ENCODE measurements at regions not wholly inside any gene's neighbourhood (a gene's known extent, or its start where the extent isn't known, plus 50 kb on each side); places are given as distances from the start of the nearest gene placed in this dataset.

GRCh38 chr4:130628531-130628930 is 1532.6 kb downstream of the C4orf33 start:
- Histone ChIP-seq H3K27me3 (ENCODE audit: control insufficient read depth in 3 of 3, insufficient read depth in 3 of 3, low read length in 2 of 3) (peaks cover 0 to 6% (median 2%) of the 10 kb centered on the region in 3 donors), H3K9me3 (ENCODE audit: control insufficient read depth in 4 of 4, insufficient read depth in 3 of 4, low read length in 3 of 4) (peaks cover 0 to 3% (median 0%) of the 10 kb centered on the region in 4 donors), H3K9ac (ENCODE audit: insufficient read depth in 1 of 2, low read length in 2 of 2) (no peak overlapping the region), H3K36me3 (ENCODE audit: control insufficient read depth in 4 of 4, insufficient read depth in 4 of 4, low read length in 4 of 4) (no peaks in the 10 kb centered on the region), H3K4me3 (no peak overlapping the region), H3K27ac (ENCODE audit: low read depth in 1 of 2, low read length in 1 of 2) (no peak overlapping the region), H3K4me1 (ENCODE audit: control insufficient read depth in 5 of 5, insufficient read depth in 5 of 5, low read length in 5 of 5) (peaks cover 0 to 2% (median 0%) of the 10 kb centered on the region in 5 donors)
- ATAC-seq (ENCODE audit: insufficient read depth, low FRiP score) (no peak), DNase-seq (peak in 2 of 3 donors; percentile 73 to 74)
- WGBS, 2 donors, result 72 to 87% methylated on average over 2 of the region's 2 CpGs
- no peak for TF ChIP-seq CTCF (IDR thresholded peaks at IDR 0.05; ENCODE audit: control extremely low read depth, extremely low read depth)

GRCh38 chr4:130632731-130633604 is 1537.0 kb downstream of the C4orf33 start:
- no peaks in the 10 kb centered on the region for H3K36me3 ChIP-seq (ENCODE audit: control insufficient read depth in 4 of 4, insufficient read depth in 4 of 4, low read length in 4 of 4)
- H3K27ac ChIP-seq (ENCODE audit: low read depth in 1 of 2, low read length in 1 of 2), result no peak overlapping the region
- ATAC-seq (ENCODE audit: insufficient read depth, low FRiP score) (no peak), DNase-seq (no peak)
- no peak overlapping the region for H3K4me3 ChIP-seq
- TF ChIP-seq CTCF (IDR thresholded peaks at IDR 0.05; ENCODE audit: control extremely low read depth, extremely low read depth), result no peak
- 89 to 91% methylated on average over 13 of the region's 13 CpGs for WGBS, 2 donors
- peaks cover 0 to 3% (median 0%) of the 10 kb centered on the region in 4 donors for H3K9me3 ChIP-seq (ENCODE audit: control insufficient read depth in 4 of 4, insufficient read depth in 3 of 4, low read length in 3 of 4)
- peaks cover 0 to 2% (median 0%) of the 10 kb centered on the region in 5 donors for H3K4me1 ChIP-seq (ENCODE audit: control insufficient read depth in 5 of 5, insufficient read depth in 5 of 5, low read length in 5 of 5)
- H3K27me3 ChIP-seq (ENCODE audit: control insufficient read depth in 3 of 3, insufficient read depth in 3 of 3, low read length in 2 of 3), result peaks cover 0 to 6% (median 2%) of the 10 kb centered on the region in 3 donors
- H3K9ac ChIP-seq (ENCODE audit: insufficient read depth in 1 of 2, low read length in 2 of 2), result no peak overlapping the region

- Histone ChIP-seq H3K4me1 (ENCODE audit: control insufficient read depth in 5 of 5, insufficient read depth in 5 of 5, low read length in 5 of 5) (no peaks in the 10 kb centered on the region), H3K36me3 (ENCODE audit: control insufficient read depth in 4 of 4, insufficient read depth in 4 of 4, low read length in 4 of 4) (no peaks in the 10 kb centered on the region), H3K27me3 (ENCODE audit: control insufficient read depth in 3 of 3, insufficient read depth in 3 of 3, low read length in 2 of 3) (peaks cover 0 to 1% (median 0%) of the 10 kb centered on the region in 3 donors), H3K9ac (ENCODE audit: insufficient read depth in 1 of 2, low read length in 2 of 2) (no peak overlapping the region), H3K27ac (ENCODE audit: low read depth in 1 of 2, low read length in 1 of 2) (no peak overlapping the region), H3K9me3 (ENCODE audit: control insufficient read depth in 4 of 4, insufficient read depth in 3 of 4, low read length in 3 of 4) (peaks cover 0 to 3% (median 0%) of the 10 kb centered on the region in 4 donors), H3K4me3 (no peak overlapping the region)
- ATAC-seq (ENCODE audit: insufficient read depth, low FRiP score), result no peak
- 63 to 68% methylated on average over 5 of the region's 5 CpGs for WGBS, 2 donors
- TF ChIP-seq CTCF (IDR thresholded peaks at IDR 0.05; ENCODE audit: control extremely low read depth, extremely low read depth), result no peak
- DNase-seq, result no peak
Observed at GRCh38 chr4:130636486-130636885, 1540.5 kb downstream of the C4orf33 start.

All from lung (tissue), 11 donors.